OCI-LY7 (cell line): ENCODE measurements at regions not wholly inside any gene's neighbourhood (a gene's known extent, or its start where the extent isn't known, plus 50 kb on each side); places are given as distances from the start of the nearest gene placed in this dataset.

ENCODE experiments used
- EZH2phosphoT487 ChIP-seq: fragments of 200-600 bp; sonication (generic); IDR thresholded peaks from 2 replicates; pipeline ENCODE4 v1.6.1; 2018; ENCODE audit warnings: low read depth, borderline replicate concordance, mild to moderate bottlenecking, mixed run types, antibody characterized with exemption, low read length, moderate library complexity, mixed read lengths
- TF ChIP-seq, protein P1 (sequence below): fragments of 200-600 bp; sonication (generic); conservative IDR thresholded peaks from 2 replicates; pipeline ENCODE4 v1.5.1; 2014; ENCODE audit warnings: mild to moderate bottlenecking, antibody characterized with exemption, low read length, moderate library complexity, mixed read lengths

DNA sequence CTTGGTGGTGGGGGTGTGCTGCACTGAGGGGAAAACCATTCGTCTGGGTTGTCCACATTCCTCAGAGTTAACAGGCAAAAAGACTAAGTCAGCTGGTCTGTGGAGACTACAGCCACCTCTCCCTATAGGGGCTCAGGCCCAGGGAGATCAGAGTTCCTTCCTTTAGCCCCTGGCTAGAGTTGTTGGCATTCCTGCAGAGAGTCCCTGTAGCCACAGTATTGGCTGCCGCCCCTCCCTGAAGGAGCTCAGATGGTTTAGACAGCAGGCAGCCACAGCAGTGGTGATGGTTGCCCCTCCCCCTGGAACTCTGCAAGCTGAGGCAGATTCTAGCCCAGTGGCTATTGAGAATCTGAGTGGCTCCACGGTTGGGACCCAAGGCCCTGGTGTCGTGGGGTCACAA lies 1072.5 kb upstream of the ATXN7L3B start:
- TF ChIP-seq, protein P1, sequence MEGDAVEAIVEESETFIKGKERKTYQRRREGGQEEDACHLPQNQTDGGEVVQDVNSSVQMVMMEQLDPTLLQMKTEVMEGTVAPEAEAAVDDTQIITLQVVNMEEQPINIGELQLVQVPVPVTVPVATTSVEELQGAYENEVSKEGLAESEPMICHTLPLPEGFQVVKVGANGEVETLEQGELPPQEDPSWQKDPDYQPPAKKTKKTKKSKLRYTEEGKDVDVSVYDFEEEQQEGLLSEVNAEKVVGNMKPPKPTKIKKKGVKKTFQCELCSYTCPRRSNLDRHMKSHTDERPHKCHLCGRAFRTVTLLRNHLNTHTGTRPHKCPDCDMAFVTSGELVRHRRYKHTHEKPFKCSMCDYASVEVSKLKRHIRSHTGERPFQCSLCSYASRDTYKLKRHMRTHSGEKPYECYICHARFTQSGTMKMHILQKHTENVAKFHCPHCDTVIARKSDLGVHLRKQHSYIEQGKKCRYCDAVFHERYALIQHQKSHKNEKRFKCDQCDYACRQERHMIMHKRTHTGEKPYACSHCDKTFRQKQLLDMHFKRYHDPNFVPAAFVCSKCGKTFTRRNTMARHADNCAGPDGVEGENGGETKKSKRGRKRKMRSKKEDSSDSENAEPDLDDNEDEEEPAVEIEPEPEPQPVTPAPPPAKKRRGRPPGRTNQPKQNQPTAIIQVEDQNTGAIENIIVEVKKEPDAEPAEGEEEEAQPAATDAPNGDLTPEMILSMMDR = no peak
- no peak for TF ChIP-seq EZH2phosphoT487
